Right lobe of liver (tissue), 6 donors: ENCODE measurements at regions not wholly inside any gene's neighbourhood (a gene's known extent, or its start where the extent isn't known, plus 50 kb on each side); places are given as distances from the start of the nearest gene placed in this dataset.

Experiments used
- ATAC-seq, 4 donors: fragments of 200-7000 bp; cut with Tn5 transposase; one replicate each; pipeline ENCODE4 v1.9.1; 2020; ENCODE audit warnings: mild to moderate bottlenecking in 4 of 4, moderate library complexity in 4 of 4
- DNase-seq, 3 donors: peaks; one replicate each; pipeline ENCODE4 v3.0.0-alpha.2; 2020
- H3K27ac ChIP-seq, 3 donors: fragments of 200-600 bp; one replicate each; pipeline ENCODE4 v1.8.0; 2022
- H3K27me3 ChIP-seq, 2 donors: fragments of 200-600 bp; one replicate each; pipeline ENCODE4 v1.8.0; 2022
- H3K36me3 ChIP-seq, 4 donors: fragments of 200-600 bp; sonication (generic) in 1 of 4; one replicate each; pipeline versions ENCODE4 v1.5.1 to v1.8.0; 2017 to 2022; ENCODE audit warnings: control low read depth in 1 of 4
- H3K4me1 ChIP-seq, 4 donors: fragments of 200-600 bp; sonication (generic) in 1 of 4; one replicate each; pipeline versions ENCODE4 v1.5.1 to v1.8.0; 2017 to 2022; ENCODE audit warnings: control low read depth in 1 of 4
- H3K4me3 ChIP-seq, 3 donors: fragments of 200-600 bp; one replicate each; pipeline ENCODE4 v1.8.0; 2022
- H3K9me3 ChIP-seq, 4 donors: fragments of 200-600 bp; sonication (generic) in 1 of 4; one replicate each; pipeline versions ENCODE4 v1.5.1 to v1.8.0; 2017 to 2022; ENCODE audit warnings: control low read depth in 1 of 4
- CTCF ChIP-seq, 4 donors: fragments of 200-600 bp in 3 of 4; fragments of 450-650 bp in 1 of 4; IDR thresholded peaks; one replicate each; pipeline versions ENCODE4 v1.5.1 to v1.8.0; 2016 to 2022; ENCODE audit warnings: antibody characterized with exemption in 4 of 4, mild to moderate bottlenecking in 2 of 4
- POLR2A ChIP-seq: fragments of 450-650 bp; IDR thresholded peaks from one replicate; pipeline ENCODE4 v1.6.1; 2017; ENCODE audit warnings: antibody characterized with exemption, mild to moderate bottlenecking
- WGBS: methylation state at CpG from one replicate; pipeline ENCODE4 v1.1.6; 2018; ENCODE audit warnings: low coverage, low lambda C conversion rate; ENCODE audit not compliant: insufficient coverage; ENCODE audit errors: missing lambda C conversion rate; 5-methylcytosine and 5-hydroxymethylcytosine counted together
- intact Hi-C, 2 donors: fragments of 100-400 bp; cut with DNase I; formaldehyde crosslinking; loops; one replicate each; pipeline versions ENCODE4 v1.11.2 to v1.14.1; 2022
- donor health status: DM: no; HTN: yes; CAD: no.
- donor health status: DM: no; HTN: no; CAD: no.
- donor health status: DM: no; HTN: no; CAD: no.
- donor health status: DM: no; HTN: yes; CAD: no.
- donor health status: DM: no; HTN: yes; CAD: no.

GRCh38 chr17:77873500-77874302, 84.8 kb upstream of the TNRC6C start:
- Histone ChIP-seq H3K4me3 (no peak overlapping the region), H3K4me1 (no peaks in the 10 kb centered on the region), H3K36me3 (no peaks in the 10 kb centered on the region), H3K9me3 (no peaks in the 10 kb centered on the region), H3K27me3 (no peaks in the 10 kb centered on the region), H3K27ac (no peak overlapping the region)
- ATAC-seq (no peak), DNase-seq (peak in 1 of 3 donors; percentile 6)
- 39% methylated on average over 8 of the region's 14 CpGs for WGBS
- TF ChIP-seq POLR2A: no peak
- intact Hi-C loops: no loop called here

DNA sequence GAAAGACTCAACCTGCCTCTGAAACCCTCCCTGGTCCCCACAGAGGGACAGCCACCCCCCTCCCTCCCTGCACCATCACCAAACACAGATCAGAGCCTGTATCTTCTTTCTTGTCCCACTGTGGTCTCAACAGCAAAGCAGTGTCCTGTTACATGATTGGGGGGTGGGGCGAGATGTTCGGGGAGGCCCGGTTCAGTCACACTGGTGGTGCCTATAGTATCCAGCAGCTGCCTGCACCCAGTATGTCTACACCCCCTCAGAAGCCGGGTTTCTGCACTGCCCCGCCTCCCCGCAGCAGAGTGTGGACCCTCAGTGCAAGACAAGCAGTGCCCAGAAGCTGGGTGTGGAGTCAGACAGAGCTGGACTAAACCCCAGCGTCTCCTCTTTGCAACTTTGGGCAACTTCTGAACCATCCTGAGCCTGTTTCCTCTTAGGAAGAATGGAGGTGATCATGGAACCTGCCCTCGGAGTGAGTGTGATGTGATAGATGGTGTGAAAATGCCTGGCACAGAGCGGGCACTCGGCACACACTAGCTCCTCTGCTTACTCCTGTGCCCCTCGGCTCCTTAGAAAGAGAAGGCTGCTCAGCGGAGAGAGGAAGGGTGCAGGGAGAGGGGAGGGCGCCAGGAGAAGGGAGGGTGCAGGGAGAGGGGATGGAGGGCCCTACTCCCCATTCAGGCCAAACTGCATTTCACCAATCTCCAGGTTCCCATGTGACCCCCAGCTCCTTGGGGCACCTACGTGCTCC, 84.0 kb upstream of the TNRC6C start:
- H3K9me3 ChIP-seq: no peaks in the 10 kb centered on the region
- H3K27ac ChIP-seq: no peak overlapping the region
- TF ChIP-seq CTCF (IDR thresholded peaks at IDR 0.05) (no peak), POLR2A (no peak)
- intact Hi-C loops: no loop called here
- no peaks in the 10 kb centered on the region for H3K27me3 ChIP-seq
- 49% methylated on average over 8 of the region's 14 CpGs for WGBS
- H3K4me1 ChIP-seq: no peaks in the 10 kb centered on the region
- H3K36me3 ChIP-seq: no peaks in the 10 kb centered on the region
- ATAC-seq: no peak
- DNase-seq: peak in 1 of 3 donors; percentile 10
- no peak overlapping the region for H3K4me3 ChIP-seq

DNA sequence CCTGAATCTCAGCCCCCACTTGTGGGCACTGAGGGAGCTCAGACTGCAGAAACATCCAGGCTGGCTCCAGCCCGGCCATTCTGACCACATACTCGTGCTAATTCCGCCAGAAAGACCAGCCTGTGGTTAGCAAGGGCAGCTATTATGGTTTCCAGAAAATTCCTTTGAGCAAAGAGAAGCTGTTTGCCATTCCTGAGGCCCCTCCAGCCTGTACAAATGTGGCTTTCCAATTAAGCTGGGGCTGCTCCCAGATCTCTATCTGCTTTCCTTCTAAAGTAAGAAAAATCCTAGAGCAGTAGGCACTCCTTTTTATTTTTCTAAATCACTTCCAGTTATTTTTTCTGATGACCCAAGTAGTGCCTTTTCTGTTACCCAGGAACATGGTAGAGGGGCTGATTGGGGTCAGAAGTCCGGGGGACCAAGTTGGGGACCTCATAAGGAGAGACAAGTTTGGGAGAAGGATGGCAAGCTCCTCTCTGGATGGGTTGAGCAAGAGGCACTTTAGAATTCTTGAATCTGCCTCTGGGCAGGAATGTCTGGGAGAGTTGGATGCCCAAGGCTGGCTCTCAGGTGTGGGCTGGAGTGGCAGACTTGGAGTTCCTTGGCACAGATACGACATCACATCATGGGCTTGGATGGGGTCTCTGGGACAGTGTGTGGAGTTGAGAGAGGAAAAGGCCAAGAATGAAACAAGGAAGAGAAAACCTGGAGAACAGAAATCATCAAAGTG, 83.3 kb upstream of the TNRC6C start:
- WGBS: 33% methylated on average over 4 of the region's 5 CpGs
- no peaks in the 10 kb centered on the region for H3K9me3 ChIP-seq
- intact Hi-C loops: no loop called here

DNA sequence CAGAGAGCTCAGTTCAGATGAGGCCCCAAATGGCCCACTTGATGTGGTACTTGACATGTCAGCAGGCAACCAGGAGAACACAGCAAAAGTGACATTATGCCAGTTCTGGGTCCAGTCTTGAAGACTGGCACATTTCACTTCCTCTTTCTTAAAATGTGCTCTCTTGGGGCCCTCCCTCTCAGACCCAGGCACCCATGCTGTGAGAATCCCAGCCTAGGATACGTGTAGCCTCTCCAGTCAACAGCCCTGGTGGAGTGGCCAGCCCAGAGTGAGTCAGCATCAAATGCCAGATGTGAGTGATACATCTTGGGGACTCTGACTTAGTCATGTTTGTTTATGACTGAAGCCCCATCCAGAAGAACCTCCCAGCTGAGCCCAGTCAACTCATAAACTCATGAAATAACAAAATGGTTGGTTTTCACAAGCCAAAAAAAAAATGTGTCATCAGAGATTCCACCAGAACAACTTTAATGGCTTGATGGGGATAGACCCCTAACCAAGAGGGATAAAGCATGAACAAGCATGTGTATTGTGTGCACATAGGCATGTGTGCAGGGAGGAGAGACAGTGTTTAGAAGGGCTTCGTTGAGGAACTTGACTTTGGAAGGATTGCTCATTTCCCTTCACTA, 82.5 kb upstream of the TNRC6C start:
- no peaks in the 10 kb centered on the region for H3K9me3 ChIP-seq
- no peak overlapping the region for H3K27ac ChIP-seq
- no peaks in the 10 kb centered on the region for H3K4me1 ChIP-seq
- ATAC-seq (no peak), DNase-seq (no peak)
- TF ChIP-seq CTCF (IDR thresholded peaks at IDR 0.05) (no peak), POLR2A (no peak)
- no peaks in the 10 kb centered on the region for H3K36me3 ChIP-seq
- intact Hi-C loops: no loop called here
- H3K4me3 ChIP-seq: no peak overlapping the region
- WGBS: 61% methylated on average over 2 of the region's 2 CpGs
- H3K27me3 ChIP-seq: no peaks in the 10 kb centered on the region

More for the DNA sequence above, 83.3 kb upstream of the TNRC6C start:
- Histone ChIP-seq H3K27ac (no peak overlapping the region), H3K4me3 (no peak overlapping the region), H3K36me3 (no peaks in the 10 kb centered on the region), H3K4me1 (no peaks in the 10 kb centered on the region), H3K27me3 (no peaks in the 10 kb centered on the region)
- no peak for ATAC-seq
- no peak for TF ChIP-seq CTCF (IDR thresholded peaks at IDR 0.05)
- DNase-seq: peak in 1 of 3 donors; percentile 34
